ENCODE measurements at regions not wholly inside any gene's neighbourhood (a gene's known extent, or its start where the extent isn't known, plus 50 kb on each side); places are given as distances from the start of the nearest gene placed in this dataset.
"Not testable (repeated sequence)": the region's sequence is repeated elsewhere in the genome, so short reads cannot be mapped to it uniquely, and the experiment has no call there.

GRCh38 chr20:53785320-53785719, 191.7 kb upstream of the ZNF217 start:
- CTCF ChIA-PET: interaction anchor here (0.7 to 1.7 kb wide), 3 partner anchors 24 to 85 kb away, joined by 3 to 6 read pairs (median 3); no protein-coding TSS in a partner anchor
- no peak for DNase-seq (ENCODE audit: low spot score)

GRCh38 chr20:53783768-53784167, 190.1 kb upstream of the ZNF217 start:
- H3K27ac ChIP-seq: no peak overlapping the region
- ChIA-PET CTCF (interaction anchor here (0.6 kb wide), 1 partner anchor 122 kb away, joined by 4 read pairs; no protein-coding TSS in a partner anchor), POLR2A (ENCODE audit: low non-redundant PET) (no interaction called here)
- TF ChIP-seq CTCF (conservative IDR thresholded peaks at IDR 0.05; ENCODE audit: low read depth): no peak
- no peak for DNase-seq (ENCODE audit: low spot score)

More at GRCh38 chr20:53785320-53785719, 191.7 kb upstream of the ZNF217 start:
- no peak overlapping the region for H3K27ac ChIP-seq
- POLR2A ChIA-PET (ENCODE audit: low non-redundant PET): no interaction called here
- TF ChIP-seq CTCF (conservative IDR thresholded peaks at IDR 0.05; ENCODE audit: low read depth): no peak

- no peak for DNase-seq (ENCODE audit: low spot score)
- TF ChIP-seq CTCF (conservative IDR thresholded peaks at IDR 0.05; ENCODE audit: low read depth): no peak
- no peak overlapping the region for H3K27ac ChIP-seq
- POLR2A ChIA-PET (ENCODE audit: low non-redundant PET): no interaction called here
- CTCF ChIA-PET: interaction anchor here (0.6 kb wide), 1 partner anchor 83 kb away, joined by 3 read pairs; no protein-coding TSS in a partner anchor
These were observed 189.1 kb upstream of the ZNF217 start for GRCh38 chr20:53782612-53783246.

GRCh38 chr20:53779822-53780221, 186.2 kb upstream of the ZNF217 start:
- TF ChIP-seq CTCF (conservative IDR thresholded peaks at IDR 0.05; ENCODE audit: low read depth): no peak
- DNase-seq (ENCODE audit: low spot score): no peak
- no peak overlapping the region for H3K27ac ChIP-seq
- POLR2A ChIA-PET (ENCODE audit: low non-redundant PET): no interaction called here
- CTCF ChIA-PET: interaction anchor here (0.5 to 1.2 kb wide), 4 partner anchors 14 to 160 kb away, joined by 3 to 4 read pairs (median 3); no protein-coding TSS in a partner anchor

- no peak for DNase-seq (ENCODE audit: low spot score)
- ChIA-PET CTCF (interaction anchor here (1.1 to 1.5 kb wide), 2 partner anchors 122 to 161 kb away, joined by 3 to 5 read pairs; no protein-coding TSS in a partner anchor), POLR2A (ENCODE audit: low non-redundant PET) (no interaction called here)
- no peak for TF ChIP-seq CTCF (conservative IDR thresholded peaks at IDR 0.05; ENCODE audit: low read depth)
- H3K27ac ChIP-seq: peak overlapping the region; percentile 2; the same call in 1 of the 2 replicates
These were observed 185.1 kb upstream of the ZNF217 start for GRCh38 chr20:53778736-53779135.

GRCh38 chr20:53778041-53778516, 184.4 kb upstream of the ZNF217 start:
- POLR2A ChIA-PET (ENCODE audit: low non-redundant PET): no interaction called here
- no peak for TF ChIP-seq CTCF (conservative IDR thresholded peaks at IDR 0.05; ENCODE audit: low read depth)
- no peak for DNase-seq (ENCODE audit: low spot score)
- CTCF ChIA-PET: interaction anchor here (1.1 to 1.5 kb wide), 2 partner anchors 122 to 162 kb away, joined by 3 to 5 read pairs; no protein-coding TSS in a partner anchor
- H3K27ac ChIP-seq: peak overlapping the region; percentile 2; the same call in 1 of the 2 replicates

- H3K27ac ChIP-seq; POLR2A ChIA-PET (ENCODE audit: low non-redundant PET); DNase-seq (ENCODE audit: low spot score): not testable (repeated sequence)
- CTCF ChIA-PET: interaction anchor here (1.5 kb wide), 1 partner anchor 121 kb away, joined by 3 read pairs; no protein-coding TSS in a partner anchor
These were observed 183.8 kb upstream of the ZNF217 start for GRCh38 chr20:53777402-53777801.

All from RWPE1 (cell line).